GM19463 (cell line): ENCODE measurements at regions not wholly inside any gene's neighbourhood (a gene's known extent, or its start where the extent isn't known, plus 50 kb on each side); places are given as distances from the start of the nearest gene placed in this dataset.
"Not testable (repeated sequence)": the region's sequence is repeated elsewhere in the genome, so short reads cannot be mapped to it uniquely, and the experiment has no call there.

Experiments
- ATAC-seq: cut with Tn5 transposase; IDR thresholded peaks from one replicate; pipeline ENCODE4 v1.9.1; 2021; ENCODE audit warnings: mild to moderate bottlenecking, moderate library complexity; ENCODE audit not compliant: unreplicated experiment

DNA sequence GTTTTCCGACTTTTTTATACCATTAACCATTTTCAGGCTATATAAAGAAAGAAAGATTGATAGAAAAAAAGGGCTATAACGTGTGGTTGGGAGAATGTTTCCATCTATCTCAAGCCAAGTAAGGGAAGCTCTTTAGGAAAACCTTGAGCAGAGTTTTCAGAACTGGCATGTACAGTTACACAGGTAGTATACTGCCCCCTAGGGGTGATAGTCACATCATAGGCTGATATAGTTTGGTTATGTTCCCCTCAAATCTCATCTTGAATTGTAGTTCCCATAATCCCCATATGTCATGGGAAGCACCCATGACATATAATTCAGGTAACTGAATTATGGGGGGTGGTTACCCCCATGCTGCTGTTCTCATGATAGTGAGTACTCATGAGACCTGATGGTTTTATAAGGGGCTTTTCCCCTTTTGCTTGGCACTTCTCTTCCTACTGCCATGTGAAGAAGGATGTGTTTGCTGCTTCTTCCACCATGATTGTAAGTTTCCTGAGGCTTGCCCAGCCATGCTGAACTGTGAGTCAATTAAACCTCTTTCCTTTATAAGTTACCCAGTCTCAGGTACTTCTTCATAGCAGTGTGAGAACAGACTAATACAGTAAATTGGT, 186.8 kb downstream of the TMA16 start:
- ATAC-seq = peak; percentile 71

DNA sequence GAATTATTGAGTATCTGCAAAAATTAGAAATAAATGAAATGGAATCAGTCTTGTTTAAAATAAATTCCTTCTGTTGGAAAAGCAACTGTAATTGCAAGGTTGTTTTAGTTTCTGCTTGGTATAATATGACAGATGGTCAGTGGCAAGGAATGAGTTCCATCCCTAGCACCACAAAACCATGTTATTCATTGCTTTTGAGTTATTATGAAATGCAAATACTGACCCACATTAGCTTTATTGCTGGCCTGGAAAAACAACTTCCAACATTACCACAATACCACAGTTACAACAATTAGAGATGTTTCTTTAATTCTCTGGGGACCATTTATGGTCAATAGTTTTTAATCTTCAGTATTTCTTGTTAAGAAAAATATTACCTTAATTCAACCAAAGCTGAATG, 194.4 kb downstream of the TMA16 start:
- ATAC-seq = no peak

DNA sequence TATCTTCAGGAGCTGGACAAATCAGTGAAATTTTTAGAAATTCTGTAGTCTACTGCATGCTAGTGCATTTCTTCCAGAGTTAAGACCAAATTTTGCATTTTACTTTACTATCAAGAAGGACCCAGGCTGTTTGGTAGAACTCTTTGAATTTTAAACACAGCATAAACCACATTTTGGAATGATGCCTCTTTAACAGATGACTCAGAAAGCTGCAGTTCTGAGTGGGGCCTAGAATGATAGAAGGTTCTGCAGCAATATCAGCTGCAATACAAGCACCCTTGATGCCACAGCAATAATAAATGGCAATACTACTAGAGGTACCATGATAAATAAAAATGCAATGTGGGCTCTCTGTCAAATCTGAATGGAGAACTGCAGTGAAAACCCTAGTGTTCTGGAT, 198.7 kb downstream of the TMA16 start:
- ATAC-seq = no peak

DNA sequence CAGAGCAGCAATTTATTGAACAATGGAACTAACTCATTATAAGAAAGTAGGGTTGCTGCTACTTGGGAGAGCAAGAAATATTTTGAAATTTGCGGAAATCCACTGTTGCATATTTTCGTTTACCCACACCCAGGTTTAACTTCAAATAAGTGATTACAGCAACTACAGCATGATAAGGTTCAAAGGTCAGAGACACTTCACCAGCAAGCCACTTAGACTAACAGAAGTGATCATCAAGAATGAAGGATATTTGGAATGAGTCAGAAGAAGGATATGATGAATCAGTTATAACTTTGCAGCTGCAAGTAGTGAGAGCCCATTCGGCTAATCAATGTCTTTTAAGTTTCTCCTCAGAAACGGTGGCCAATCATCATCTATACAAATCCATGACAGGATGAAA, 199.3 kb downstream of the TMA16 start:
- ATAC-seq = no peak

DNA sequence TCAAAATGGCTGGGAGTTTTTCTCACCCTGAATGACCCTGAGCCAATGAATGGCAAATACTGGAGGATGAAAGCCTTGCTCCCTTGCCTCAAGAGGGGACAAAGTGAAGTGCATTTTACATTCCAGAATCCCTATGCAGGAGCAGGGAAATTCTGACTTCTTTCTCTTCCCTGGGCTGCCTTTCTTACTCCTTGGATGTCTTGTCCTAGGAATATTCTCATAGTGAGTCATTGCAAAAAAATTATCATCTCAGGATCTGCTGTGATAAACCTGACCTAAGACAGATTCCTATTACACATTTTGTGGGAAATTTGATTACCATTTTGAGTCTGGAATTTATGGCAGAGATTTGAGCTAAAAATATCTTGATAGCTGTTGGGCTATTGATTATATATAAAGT, 199.9 kb downstream of the TMA16 start:
- ATAC-seq = no peak

DNA sequence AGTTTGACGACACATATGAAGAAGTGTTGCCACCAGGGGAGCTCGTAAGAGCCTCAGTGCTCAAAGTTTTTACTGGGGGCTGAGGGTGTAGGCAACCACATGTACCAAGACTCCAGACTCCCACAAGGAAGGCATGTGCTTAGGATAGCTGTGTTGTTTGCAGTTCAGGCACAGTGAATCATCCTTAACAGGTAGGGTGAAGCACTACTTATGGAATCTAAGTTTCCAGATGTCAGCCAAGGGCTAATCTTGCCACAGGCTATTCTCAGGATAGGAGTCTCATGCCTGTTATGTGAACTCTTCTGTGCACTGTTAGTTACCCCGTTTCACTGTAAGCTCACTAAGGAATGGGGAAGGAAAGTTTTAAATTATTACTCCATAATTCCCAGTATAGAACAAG, 202.6 kb downstream of the TMA16 start:
- no peak for ATAC-seq

DNA sequence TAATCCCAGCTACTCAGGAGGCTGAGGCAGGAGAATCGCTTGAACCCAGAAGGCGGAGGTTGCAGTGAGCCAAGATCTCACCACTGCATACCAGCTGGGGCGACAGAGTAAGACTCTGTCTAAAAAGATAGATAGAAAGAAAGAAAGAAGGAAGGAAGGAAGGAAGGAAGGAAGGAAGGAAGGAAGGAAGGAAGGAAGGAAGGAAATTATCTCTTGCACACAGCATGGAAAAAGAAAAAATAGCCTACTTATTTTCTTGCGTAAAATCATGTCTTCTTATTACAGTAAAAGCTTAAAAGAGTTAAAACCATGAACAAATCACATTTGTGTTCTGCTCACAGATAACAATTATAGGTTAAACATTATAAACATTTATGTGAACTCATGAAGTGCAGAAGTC, 205.9 kb downstream of the TMA16 start:
- ATAC-seq = not testable (repeated sequence)

DNA sequence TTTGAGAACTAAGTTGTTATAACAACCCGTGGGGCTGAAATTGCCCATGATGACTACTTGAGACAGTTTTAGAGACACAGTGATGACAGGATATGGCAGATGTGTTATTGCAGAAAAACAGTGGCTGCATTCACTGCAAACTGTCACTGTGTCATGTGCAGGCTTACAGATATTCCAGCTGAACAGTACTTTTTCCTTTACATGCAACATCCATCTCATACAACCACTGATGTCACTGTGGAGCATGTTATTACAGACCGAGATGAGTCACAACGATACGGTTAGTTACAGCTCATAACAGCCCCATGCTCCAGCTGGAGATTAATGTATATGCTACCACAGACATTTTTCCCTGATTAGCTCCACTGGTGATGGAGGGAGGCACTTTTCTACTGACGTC, 207.4 kb downstream of the TMA16 start:
- peak; percentile 89 for ATAC-seq

DNA sequence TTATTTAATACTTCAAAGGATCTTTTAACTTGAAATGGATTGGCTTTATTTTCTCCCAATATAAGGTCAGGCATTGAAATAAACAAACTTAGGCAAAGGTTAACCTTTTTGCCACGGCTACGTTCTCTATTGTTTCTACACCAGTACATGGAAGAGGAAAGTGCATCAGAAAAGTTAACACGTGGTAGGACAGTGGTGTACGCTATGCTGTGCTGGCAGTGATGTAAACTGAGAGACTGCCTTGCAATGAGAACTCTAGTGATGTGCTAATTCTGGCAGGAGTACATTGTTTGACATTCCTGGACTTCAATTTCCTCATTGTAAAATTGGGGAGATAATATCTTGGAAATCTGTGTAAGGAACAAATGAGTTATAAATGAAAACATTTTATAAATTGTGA, 208.2 kb downstream of the TMA16 start:
- no peak for ATAC-seq

DNA sequence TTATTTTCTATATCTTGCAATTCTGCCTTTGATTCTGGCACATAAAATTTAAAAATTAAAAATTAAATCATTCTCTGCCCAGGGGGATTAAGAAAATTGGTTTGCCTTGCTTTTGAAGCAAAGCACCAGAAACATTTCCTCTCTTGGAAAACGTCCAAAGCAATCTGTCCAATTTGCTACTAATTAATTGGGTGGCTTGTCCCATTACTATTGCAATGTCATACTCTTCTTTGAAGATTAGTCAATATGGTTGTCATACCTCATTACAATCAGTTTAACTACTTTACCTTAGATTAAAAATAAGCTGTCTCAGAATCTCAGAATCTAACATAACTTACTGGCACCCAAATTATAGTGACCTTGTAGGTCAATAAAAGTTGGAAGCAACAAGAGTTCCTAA, 208.8 kb downstream of the TMA16 start:
- ATAC-seq = no peak

DNA sequence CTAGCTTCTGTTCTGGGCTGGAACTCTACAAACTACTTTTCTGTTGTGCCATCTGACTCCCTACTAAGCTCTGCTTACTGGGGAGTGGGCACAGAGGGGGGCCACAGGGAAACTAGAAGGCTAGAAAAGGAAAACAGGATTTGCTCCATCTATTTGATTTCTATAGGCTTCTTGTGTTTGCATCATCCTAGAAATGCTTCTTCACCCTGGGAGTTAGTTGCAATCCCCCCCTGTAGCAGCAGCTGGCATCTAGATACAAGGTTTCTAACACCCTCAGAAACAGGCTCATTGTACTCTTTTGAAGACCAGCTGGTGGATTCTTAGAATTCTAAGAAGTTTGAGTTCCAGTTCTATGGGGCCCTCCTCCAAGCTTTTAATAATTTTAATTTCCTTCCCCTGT, 213.4 kb downstream of the TMA16 start:
- ATAC-seq = no peak

DNA sequence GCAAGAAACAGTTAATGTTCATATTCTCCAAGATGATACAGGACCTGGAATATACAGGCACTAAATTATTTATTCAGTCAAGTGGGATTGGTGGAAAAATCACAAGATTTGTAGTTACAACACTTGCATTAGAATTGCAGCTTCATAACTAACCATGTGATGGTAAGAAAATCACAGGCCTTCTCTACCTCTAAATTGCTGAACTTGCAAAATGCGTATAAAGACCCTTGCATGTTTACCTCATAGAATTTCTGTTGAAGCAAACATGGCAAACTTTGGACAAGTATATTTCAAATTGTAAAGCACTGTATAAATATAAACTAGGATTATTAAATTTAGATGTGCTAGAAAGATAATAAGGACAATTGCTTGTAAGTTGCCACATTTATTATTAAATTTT, 215.1 kb downstream of the TMA16 start:
- ATAC-seq = no peak

DNA sequence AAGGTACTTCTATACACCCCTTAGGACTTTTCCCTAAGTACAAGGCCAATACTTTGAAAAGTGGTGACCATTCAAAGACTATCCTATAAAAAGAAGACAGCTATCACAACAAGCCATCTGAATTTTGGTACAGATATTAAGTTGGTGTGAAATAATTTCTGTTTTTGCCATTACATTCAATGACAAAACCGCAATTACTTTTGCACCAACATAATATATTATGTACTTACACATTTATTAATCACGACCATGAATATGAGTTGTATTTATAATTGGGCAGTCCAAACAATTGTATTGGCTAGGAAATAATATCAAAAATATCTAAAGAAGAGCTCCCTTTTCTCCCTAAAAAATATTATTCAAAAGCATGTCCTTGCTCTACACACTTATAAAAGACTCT, 215.7 kb downstream of the TMA16 start:
- ATAC-seq = no peak

DNA sequence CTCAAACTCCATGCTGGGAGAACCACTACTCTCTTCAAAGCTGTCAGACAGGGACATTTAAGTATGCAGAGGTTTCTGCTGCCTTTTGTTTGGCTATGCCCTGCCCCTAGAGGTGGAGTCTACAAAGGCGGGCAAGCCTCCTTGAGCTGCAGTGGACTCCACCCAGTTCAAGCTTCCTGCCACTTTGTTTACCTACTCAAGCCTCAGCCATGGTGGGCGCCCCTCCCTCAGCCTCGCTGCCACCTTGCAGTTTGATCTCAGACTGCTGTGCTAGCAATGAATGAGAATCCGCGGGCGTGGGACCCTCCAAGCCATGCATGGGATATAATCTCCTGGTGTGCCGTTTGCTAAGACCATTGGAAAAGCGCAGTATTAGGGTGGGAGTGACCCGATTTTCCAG, 230.0 kb downstream of the TMA16 start:
- ATAC-seq = not testable (repeated sequence)

DNA sequence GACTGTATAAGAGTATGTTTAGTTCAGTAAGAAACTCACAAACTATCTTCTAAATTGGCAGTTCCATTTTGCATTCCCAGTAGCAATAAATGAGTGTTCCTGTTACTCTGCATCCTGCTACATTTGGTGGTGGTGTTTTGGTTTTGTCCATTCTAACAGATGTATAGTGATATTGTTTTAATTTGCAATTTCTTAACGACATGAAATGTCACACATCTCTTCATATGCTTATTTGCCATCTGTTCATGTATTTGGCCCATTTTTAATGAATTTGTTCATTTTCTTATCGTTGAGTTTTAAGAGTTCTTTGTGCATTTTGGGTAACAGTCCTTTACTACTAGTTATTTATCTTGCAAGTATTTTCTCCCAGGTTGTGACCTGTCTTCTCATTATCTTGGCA, 232.2 kb downstream of the TMA16 start:
- no peak for ATAC-seq

DNA sequence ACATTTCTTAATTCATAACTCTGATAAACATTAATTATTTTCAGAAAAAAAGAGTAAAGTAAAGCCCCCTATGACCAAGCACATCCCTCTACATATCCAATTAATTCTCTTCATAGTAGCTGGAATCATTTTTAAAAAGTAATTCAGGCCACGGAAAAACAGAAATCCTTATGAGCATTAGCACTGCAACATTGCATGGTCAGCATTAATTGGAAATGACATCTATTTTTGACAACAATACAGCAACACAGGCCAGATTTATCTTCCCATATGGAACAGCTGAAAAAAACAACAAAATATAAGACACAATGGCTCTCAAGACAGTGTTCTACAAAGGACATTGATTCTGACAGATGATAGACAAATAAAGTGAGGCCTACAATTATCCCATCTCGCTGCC, 236.6 kb downstream of the TMA16 start:
- ATAC-seq = no peak

DNA sequence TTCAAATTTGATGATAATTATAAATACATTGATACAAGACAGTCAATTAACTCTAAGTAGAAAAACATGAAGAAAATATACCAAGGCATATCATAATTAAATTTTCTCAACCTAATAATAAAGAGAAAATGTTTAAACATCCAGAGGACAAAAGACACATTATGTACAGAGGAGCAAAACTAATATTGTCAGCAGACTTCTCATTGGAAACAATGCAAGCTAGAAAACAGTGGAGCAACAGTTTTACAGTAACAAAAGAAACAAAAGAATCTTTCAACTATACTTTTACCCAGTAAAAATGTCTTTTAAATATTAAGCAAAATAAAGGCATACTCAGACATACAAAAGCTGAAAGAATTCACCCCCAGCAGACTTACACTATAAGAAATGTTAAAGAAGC, 238.0 kb downstream of the TMA16 start:
- no peak for ATAC-seq

DNA sequence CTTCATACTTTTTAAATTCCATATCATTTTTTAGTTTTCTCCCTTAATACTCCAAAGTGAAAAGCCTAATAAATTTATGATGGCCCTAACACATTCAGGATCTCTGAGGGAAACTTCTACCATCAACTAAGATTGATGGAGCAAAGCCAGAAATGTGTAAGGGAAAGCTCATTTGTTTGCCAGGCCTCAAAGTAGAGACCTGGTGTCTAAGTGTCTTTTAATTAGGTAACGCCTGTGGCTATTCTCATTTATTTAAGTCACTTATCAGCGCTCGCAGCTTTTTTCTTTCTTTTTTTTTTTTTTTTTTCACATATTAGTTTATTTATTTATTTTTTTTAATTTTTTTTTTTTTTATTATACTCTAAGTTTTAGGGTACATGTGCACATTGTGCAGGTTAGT, 242.4 kb downstream of the TMA16 start:
- ATAC-seq = no peak

DNA sequence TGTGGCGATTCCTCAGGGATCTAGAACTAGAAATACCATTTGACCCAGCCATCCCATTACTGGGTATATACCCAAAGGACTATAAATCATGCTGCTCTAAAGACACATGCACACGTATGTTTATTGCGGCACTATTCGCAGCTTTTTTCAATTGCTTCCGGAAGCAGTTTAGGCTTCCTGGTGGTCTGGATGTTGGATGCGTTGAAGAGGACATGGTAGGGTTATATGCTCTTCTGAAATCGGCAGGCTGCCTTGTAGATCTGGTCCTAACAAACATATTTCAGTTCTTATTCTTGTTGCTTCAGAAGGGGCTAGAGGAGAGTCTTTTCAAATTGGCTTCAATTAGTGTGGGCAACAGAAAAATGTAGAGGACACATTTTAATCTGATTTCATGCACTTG, 243.4 kb downstream of the TMA16 start:
- not testable (repeated sequence) for ATAC-seq

DNA sequence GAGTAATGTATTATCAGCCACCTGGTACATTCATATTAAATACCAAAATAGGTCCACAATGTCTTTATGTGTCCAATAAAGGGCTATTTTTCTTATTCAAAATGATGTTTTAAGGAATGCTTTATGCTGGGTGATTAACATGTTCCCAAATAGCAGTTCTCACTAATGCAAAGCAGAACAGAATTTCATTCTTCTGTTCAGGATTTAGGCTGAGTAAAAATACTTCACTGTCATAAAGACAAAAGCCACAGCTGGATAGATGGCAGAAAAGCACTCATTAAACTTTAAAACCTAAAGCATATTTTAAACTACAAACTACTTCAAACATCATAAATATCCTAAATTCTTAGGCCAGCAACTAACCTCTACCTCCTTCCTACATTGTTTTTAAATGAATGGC, 244.0 kb downstream of the TMA16 start:
- no peak for ATAC-seq

DNA sequence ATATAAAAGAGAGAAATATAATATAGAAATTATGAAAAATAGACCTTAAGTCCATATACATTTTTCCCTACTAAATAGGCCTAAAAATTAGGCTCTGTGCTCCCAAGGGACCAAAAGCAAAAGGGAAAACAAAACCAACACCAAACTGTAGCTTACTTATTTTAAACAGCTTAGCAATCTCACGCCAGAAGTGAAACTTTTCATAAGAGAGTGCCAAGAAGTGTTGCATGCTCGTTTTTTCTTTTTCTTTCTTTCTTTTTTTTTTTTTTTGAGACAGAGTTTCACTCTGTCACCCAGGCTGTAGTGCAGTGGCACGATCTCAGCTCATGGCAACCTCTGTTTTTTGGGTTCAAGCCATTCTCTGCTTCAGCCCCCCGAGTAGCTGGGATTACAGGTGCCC, 250.4 kb downstream of the TMA16 start:
- ATAC-seq = peak; percentile 89

DNA sequence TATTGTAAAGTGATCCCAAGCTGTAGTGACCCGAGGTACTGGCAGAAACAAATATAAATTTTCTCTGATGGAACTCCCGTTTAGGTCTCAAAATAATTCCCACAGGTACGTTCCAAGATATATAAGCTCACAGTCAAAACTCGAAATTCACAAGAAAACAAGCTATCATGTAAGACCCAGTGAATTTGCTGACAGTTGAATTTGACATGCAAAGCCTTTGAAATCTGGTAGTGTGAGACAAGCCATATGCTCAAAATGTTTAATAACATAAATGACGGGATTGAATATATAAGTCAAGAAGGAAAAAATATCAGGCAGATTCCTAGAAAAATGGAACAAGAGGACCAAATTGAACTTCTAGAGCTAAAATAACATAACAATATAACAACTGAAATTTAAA, 252.8 kb downstream of the TMA16 start:
- ATAC-seq = no peak

DNA sequence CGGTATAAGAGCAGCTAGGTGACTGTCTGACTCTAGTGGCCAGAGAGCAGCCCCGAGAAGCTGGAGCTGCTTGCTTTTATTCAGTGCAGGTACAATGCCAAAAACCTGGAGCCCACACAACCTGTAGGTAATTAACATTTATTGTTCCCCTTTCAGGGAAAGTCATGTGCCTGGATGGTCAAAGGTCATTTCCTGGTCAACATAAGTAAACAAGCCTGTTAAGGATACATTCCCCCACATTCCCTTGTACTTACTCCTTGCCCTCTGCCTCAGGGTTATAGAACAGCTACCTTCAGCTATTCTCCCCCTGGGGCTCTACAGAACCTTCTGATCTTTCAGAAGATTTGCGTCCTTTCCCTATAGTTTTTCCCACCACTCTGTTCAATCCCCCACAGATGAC, 253.4 kb downstream of the TMA16 start:
- no peak for ATAC-seq

DNA sequence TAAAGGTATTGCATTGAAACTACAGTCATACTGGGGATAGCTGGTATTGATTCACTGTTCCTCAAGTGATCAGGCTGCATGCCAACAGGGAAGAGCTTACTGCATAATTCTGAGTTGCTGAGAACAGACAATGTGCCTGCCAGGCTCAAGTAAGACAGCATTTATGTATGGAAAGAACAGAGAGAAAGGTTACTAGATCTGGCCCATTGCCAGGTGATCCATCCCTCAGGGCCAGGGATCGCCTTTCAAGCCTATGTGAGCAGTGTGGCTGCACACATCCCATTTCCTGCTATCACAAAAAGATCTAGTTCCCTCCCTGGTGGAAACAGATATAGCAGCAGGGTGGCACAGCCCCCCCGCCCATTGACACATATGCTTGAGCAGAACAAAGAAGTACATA, 254.0 kb downstream of the TMA16 start:
- ATAC-seq = no peak
